IPS-20b (cell line): ENCODE measurements at regions not wholly inside any gene's neighbourhood (a gene's known extent, or its start where the extent isn't known, plus 50 kb on each side); places are given as distances from the start of the nearest gene placed in this dataset.

Source experiments
- H3K27ac ChIP-seq: one replicate; pipeline ENCODE4 v1.5.1; 2013; ENCODE audit warnings: low read length
- H3K27me3 ChIP-seq: 2 replicates; pipeline ENCODE4 v1.6.1; 2013; ENCODE audit warnings: mild to moderate bottlenecking, low read length, inconsistent platforms; ENCODE audit not compliant: insufficient read depth
- H3K36me3 ChIP-seq: 2 replicates; pipeline ENCODE4 v1.6.1; 2013; ENCODE audit warnings: low read depth, mild to moderate bottlenecking, inconsistent platforms, low read length, moderate library complexity; ENCODE audit not compliant: insufficient read depth
- H3K4me1 ChIP-seq: 2 replicates; pipeline ENCODE4 v1.6.1; 2013; ENCODE audit warnings: mild to moderate bottlenecking, control low read depth, inconsistent platforms, low read length, moderate library complexity; ENCODE audit not compliant: insufficient read depth
- H3K4me3 ChIP-seq: 2 replicates; pipeline ENCODE4 v1.5.1; 2013; ENCODE audit warnings: mild to moderate bottlenecking, low read length, inconsistent platforms
- H3K9ac ChIP-seq: 2 replicates; pipeline ENCODE4 v1.6.1; 2013; ENCODE audit warnings: low read depth, mild to moderate bottlenecking, inconsistent platforms, low read length, moderate library complexity
- H3K9me3 ChIP-seq: 2 replicates; pipeline ENCODE4 v1.6.1; 2013; ENCODE audit warnings: mild to moderate bottlenecking, low read depth, low read length, inconsistent platforms; ENCODE audit not compliant: insufficient read depth

GRCh38 chr3:27960133-27960532 lies 238.0 kb upstream of the EOMES start:
- H3K4me1 ChIP-seq: no peaks in the 10 kb centered on the region
- no peak overlapping the region for H3K9ac ChIP-seq
- no peaks in the 10 kb centered on the region for H3K36me3 ChIP-seq
- no peak overlapping the region for H3K4me3 ChIP-seq
- no peaks in the 10 kb centered on the region for H3K27me3 ChIP-seq
- H3K9me3 ChIP-seq: no peaks in the 10 kb centered on the region
- no peak overlapping the region for H3K27ac ChIP-seq

GRCh38 chr3:27963519-27963918 lies 241.4 kb upstream of the EOMES start:
- H3K27ac ChIP-seq: no peak overlapping the region
- no peak overlapping the region for H3K4me3 ChIP-seq
- H3K9ac ChIP-seq: no peak overlapping the region
- H3K4me1 ChIP-seq: no peaks in the 10 kb centered on the region
- H3K9me3 ChIP-seq: no peaks in the 10 kb centered on the region
- no peaks in the 10 kb centered on the region for H3K27me3 ChIP-seq
- no peaks in the 10 kb centered on the region for H3K36me3 ChIP-seq

DNA sequence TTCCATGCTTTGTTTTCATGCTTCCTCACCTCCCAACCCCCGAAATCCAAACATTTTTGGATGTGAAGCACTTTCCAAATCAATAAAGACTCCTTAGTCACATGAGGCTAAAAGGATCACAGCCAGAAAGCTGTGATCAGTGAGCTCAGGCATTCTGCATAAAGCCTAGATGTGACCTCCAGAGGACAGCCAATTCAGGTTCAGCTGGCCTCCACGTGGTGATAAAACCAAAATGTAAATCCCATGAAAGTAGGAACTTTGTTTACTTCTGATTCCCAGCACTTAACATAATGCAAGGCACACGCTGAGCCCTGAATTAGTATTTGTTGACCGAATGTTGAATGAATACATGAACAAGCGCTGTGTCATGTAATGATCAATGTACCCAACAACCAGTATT lies 249.5 kb upstream of the EOMES start:
- H3K36me3 ChIP-seq: no peaks in the 10 kb centered on the region
- H3K27ac ChIP-seq: no peak overlapping the region
- H3K4me1 ChIP-seq: peaks cover 12% of the 10 kb centered on the region
- H3K27me3 ChIP-seq: no peaks in the 10 kb centered on the region
- no peaks in the 10 kb centered on the region for H3K9me3 ChIP-seq
- H3K9ac ChIP-seq: no peak overlapping the region
- peak overlapping the region; percentile 14; the same call in 1 of the 2 replicates for H3K4me3 ChIP-seq

- no peak overlapping the region for H3K4me3 ChIP-seq
- no peak overlapping the region for H3K27ac ChIP-seq
- no peaks in the 10 kb centered on the region for H3K36me3 ChIP-seq
- no peaks in the 10 kb centered on the region for H3K9me3 ChIP-seq
- no peak overlapping the region for H3K9ac ChIP-seq
- peaks cover 2% of the 10 kb centered on the region for H3K4me1 ChIP-seq
- no peaks in the 10 kb centered on the region for H3K27me3 ChIP-seq
Observed at GRCh38 chr3:27976933-27977332, 254.8 kb upstream of the EOMES start.

- Histone ChIP-seq H3K36me3 (no peaks in the 10 kb centered on the region), H3K4me1 (no peaks in the 10 kb centered on the region), H3K4me3 (no peak overlapping the region), H3K9me3 (no peaks in the 10 kb centered on the region), H3K27ac (no peak overlapping the region), H3K9ac (no peak overlapping the region), H3K27me3 (no peaks in the 10 kb centered on the region)
Observed at GRCh38 chr3:27978440-27978839, 256.3 kb upstream of the EOMES start.

DNA sequence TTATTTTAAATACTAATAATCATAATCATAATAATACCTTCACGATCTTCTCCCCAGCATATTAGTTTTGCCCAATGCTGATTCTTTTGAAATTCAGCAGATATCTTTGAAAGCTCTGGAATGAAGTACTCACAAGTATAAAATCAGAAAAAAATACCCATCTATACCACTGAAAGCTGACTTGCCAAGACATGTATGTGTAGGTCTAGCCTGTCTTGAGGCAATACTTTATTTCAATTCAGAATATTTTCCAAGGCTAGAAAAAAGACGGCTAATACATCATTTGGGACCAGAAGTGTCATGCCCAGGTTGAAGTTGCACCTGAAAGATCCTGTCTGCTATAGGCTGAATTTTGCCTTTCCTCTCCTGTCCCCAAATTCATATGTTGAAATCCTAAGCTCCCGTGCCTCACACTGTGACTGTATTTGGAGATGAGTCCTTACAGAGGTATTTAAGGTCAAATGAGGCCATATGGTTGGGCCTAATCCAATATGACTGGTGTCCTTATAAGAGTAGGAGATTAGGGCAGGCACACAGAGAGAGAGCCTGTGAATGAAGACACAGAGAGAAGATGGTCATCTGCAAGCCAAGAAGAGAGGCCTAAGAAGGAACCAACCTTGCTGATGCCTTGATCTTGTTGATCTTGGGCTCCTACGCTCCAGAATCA lies 255.9 kb upstream of the CMC1 start:
- peaks cover 11% of the 10 kb centered on the region for H3K4me1 ChIP-seq
- no peaks in the 10 kb centered on the region for H3K36me3 ChIP-seq
- H3K9me3 ChIP-seq: no peaks in the 10 kb centered on the region
- no peak overlapping the region for H3K4me3 ChIP-seq
- H3K27me3 ChIP-seq: no peaks in the 10 kb centered on the region
- H3K27ac ChIP-seq: no peak overlapping the region
- H3K9ac ChIP-seq: peak overlapping the region; percentile 65; the same call in 1 of the 2 replicates

DNA sequence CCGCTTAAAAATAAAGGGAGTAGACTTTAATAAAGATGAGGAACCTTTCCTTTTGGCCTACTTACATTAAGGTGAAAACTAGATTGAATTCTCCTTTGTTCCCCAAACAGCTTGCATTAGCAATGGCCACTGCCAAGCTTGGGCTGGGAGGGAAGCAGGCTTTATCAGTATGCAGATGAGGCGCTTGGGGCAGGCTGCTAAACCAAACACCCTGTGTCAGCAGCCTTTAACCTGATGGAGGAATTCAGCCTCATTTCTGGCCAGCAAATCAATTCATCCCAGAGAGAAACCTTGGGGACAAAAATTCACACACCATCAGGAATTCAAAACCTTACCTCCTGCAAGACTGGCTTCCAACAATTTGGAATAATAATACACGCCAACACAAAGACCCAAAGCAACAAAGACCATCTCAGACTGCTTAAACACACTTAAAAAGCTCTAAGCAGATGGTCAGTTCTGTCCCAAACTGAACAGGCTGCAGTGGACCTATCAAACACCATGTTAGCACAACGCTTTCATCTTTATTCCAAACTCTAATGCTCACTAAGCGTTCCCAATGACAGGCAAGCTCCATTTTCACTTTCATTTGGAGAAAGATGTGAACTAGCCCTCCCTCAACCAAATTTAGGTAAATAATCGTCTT lies 255.1 kb upstream of the CMC1 start:
- H3K9me3 ChIP-seq: no peaks in the 10 kb centered on the region
- no peak overlapping the region for H3K27ac ChIP-seq
- H3K4me3 ChIP-seq: no peak overlapping the region
- H3K27me3 ChIP-seq: no peaks in the 10 kb centered on the region
- H3K9ac ChIP-seq: peak overlapping the region; percentile 65; the same call in 1 of the 2 replicates
- peaks cover 11% of the 10 kb centered on the region for H3K4me1 ChIP-seq
- H3K36me3 ChIP-seq: no peaks in the 10 kb centered on the region

GRCh38 chr3:27990324-27990723 lies 251.1 kb upstream of the CMC1 start:
- H3K4me1 ChIP-seq: peaks cover 11% of the 10 kb centered on the region
- H3K9me3 ChIP-seq: no peaks in the 10 kb centered on the region

DNA sequence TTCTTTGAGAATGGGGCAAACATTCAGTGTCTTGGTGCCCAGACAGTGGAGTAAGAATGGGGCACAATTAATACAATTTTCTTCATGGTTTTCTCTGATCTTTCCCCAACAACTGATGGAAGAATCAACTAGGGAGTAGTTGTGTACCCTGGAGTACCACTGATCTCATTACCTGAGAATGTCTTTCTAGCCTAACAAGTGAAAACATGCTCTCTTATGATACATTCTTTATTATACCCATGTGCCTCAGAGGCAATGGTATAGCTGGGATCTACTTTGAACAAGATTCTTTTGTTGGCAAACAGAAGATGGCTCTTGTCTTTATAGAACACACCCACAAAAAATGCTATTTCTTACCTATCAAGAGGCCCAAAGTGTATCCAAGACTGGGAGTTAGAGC lies 250.6 kb upstream of the CMC1 start:
- no peaks in the 10 kb centered on the region for H3K27me3 ChIP-seq
- H3K9me3 ChIP-seq: no peaks in the 10 kb centered on the region
- H3K27ac ChIP-seq: no peak overlapping the region
- H3K4me3 ChIP-seq: no peak overlapping the region
- no peaks in the 10 kb centered on the region for H3K36me3 ChIP-seq
- no peak overlapping the region for H3K9ac ChIP-seq
- peaks cover 7% of the 10 kb centered on the region for H3K4me1 ChIP-seq

More at GRCh38 chr3:27990324-27990723, 251.1 kb upstream of the CMC1 start:
- Histone ChIP-seq H3K36me3 (no peaks in the 10 kb centered on the region), H3K4me3 (no peak overlapping the region), H3K9ac (no peak overlapping the region), H3K27me3 (no peaks in the 10 kb centered on the region), H3K27ac (no peak overlapping the region)

- H3K9me3 ChIP-seq: no peaks in the 10 kb centered on the region
- no peaks in the 10 kb centered on the region for H3K4me1 ChIP-seq
- no peaks in the 10 kb centered on the region for H3K27me3 ChIP-seq
- H3K36me3 ChIP-seq: no peaks in the 10 kb centered on the region
- H3K27ac ChIP-seq: no peak overlapping the region
- no peak overlapping the region for H3K4me3 ChIP-seq
- no peak overlapping the region for H3K9ac ChIP-seq
Observed at GRCh38 chr3:27993051-27993450, 248.4 kb upstream of the CMC1 start.

DNA sequence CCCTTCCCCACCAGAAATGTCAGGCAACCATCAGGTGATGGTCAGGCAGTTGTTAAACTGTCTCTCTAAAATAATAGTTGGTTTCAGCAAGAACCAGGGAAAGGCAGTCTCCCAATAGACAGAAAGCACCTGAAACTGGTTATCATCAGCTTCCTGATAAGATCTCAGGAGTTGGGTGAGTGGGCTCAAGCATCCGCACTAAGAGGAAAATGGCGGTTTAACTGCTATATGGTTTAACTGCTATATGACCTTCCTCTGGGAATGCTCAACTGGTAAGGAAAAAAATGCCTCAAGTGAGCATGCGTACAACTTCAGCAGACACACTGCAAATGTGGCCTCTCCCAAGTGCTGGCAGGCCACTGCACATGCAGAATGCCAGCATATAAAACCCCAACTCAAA lies 240.8 kb upstream of the CMC1 start:
- Histone ChIP-seq H3K27me3 (no peaks in the 10 kb centered on the region), H3K4me3 (no peak overlapping the region), H3K27ac (no peak overlapping the region), H3K4me1 (no peaks in the 10 kb centered on the region), H3K9ac (no peak overlapping the region), H3K9me3 (no peaks in the 10 kb centered on the region; the same call in 1 of the 2 replicates), H3K36me3 (no peaks in the 10 kb centered on the region)

DNA sequence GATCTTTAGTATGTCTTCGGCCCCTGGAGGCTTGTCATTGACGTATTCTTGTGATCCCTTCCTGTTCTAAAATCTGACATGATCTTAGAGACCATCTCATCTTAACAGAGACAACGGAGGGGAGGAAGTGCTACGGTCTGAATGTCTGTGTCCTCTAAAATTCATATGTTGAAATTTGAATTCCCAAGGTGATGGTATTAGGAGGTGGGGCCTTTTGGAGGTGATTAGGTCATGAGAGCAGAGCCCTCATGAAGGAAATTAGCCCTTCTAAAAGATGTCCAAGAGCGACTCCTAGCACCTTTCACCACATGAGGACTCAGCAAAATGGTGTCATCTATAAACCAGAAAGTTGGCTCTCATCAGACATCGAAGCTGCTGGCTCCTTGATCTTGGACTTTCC lies 233.2 kb upstream of the CMC1 start:
- Histone ChIP-seq H3K36me3 (no peaks in the 10 kb centered on the region), H3K4me3 (no peak overlapping the region), H3K27me3 (no peaks in the 10 kb centered on the region), H3K27ac (no peak overlapping the region), H3K9ac (no peak overlapping the region), H3K9me3 (no peaks in the 10 kb centered on the region), H3K4me1 (no peaks in the 10 kb centered on the region)
